ENCODE measurements at regions not wholly inside any gene's neighbourhood (a gene's known extent, or its start where the extent isn't known, plus 50 kb on each side); places are given as distances from the start of the nearest gene placed in this dataset.

GRCh38 chr12:107525719-107526554 is 159.7 kb upstream of the PWP1 start:
- no peak for TF ChIP-seq EZH2phosphoT487 (IDR thresholded peaks at IDR 0.05; ENCODE audit: insufficient read depth, low read depth)
- no peak for TF ChIP-seq EZH2 (IDR thresholded peaks at IDR 0.05; ENCODE audit: insufficient read depth, poor library complexity, severe bottlenecking)

Measured in GM23248 (cell line).